NCI-H2171 treated with DMSO at 0.1 percent for 48 hours (cell line): ENCODE measurements at regions not wholly inside any gene's neighbourhood (a gene's known extent, or its start where the extent isn't known, plus 50 kb on each side); places are given as distances from the start of the nearest gene placed in this dataset.
"Not testable (repeated sequence)": the region's sequence is repeated elsewhere in the genome, so short reads cannot be mapped to it uniquely, and the experiment has no call there.

ENCODE experiments used
- DNase-seq: peaks from one replicate; lab custom pipeline; 2025; lab: John Stamatoyannopoulos, UW

GRCh38 chr18:1413323-1413675 lies 508.6 kb downstream of the ADCYAP1 start:
- DNase-seq, result no peak

- no peak for DNase-seq
Observed at GRCh38 chr18:1416074-1416473, 511.4 kb downstream of the ADCYAP1 start.

GRCh38 chr18:1421502-1421901 lies 516.8 kb downstream of the ADCYAP1 start:
- no peak for DNase-seq

GRCh38 chr18:1422634-1423033 lies 518.0 kb downstream of the ADCYAP1 start:
- no peak for DNase-seq

GRCh38 chr18:1425679-1426078 lies 521.0 kb downstream of the ADCYAP1 start:
- DNase-seq, result no peak

- no peak for DNase-seq
Observed at GRCh38 chr18:1435487-1435886, 530.8 kb downstream of the ADCYAP1 start.

- no peak for DNase-seq
Observed at GRCh38 chr18:1436199-1436598, 531.5 kb downstream of the ADCYAP1 start.

- no peak for DNase-seq
Observed at GRCh38 chr18:1438458-1438910, 533.8 kb downstream of the ADCYAP1 start.

- DNase-seq, result no peak
Observed at GRCh38 chr18:1438967-1439366, 534.3 kb downstream of the ADCYAP1 start.

- not testable (repeated sequence) for DNase-seq
Observed at GRCh38 chr18:1444062-1444461, 539.4 kb downstream of the ADCYAP1 start.

- DNase-seq, result no peak
Observed at GRCh38 chr18:1446765-1447164, 542.1 kb downstream of the ADCYAP1 start.

GRCh38 chr18:1452821-1453220 lies 548.1 kb downstream of the ADCYAP1 start:
- DNase-seq, result no peak

GRCh38 chr18:1455605-1456004 lies 550.9 kb downstream of the ADCYAP1 start:
- no peak for DNase-seq

GRCh38 chr18:1458547-1458946 lies 553.9 kb downstream of the ADCYAP1 start:
- no peak for DNase-seq

- DNase-seq, result no peak
Observed at GRCh38 chr18:1463981-1464380, 559.3 kb downstream of the ADCYAP1 start.

GRCh38 chr18:1464444-1465217 lies 560.0 kb downstream of the ADCYAP1 start:
- no peak for DNase-seq

- no peak for DNase-seq
Observed at GRCh38 chr18:1466035-1466434, 561.4 kb downstream of the ADCYAP1 start.

- no peak for DNase-seq
Observed at GRCh38 chr18:1467461-1467964, 562.8 kb downstream of the ADCYAP1 start.

- no peak for DNase-seq
Observed at GRCh38 chr18:1468550-1468949, 563.9 kb downstream of the ADCYAP1 start.

GRCh38 chr18:1475867-1476266 lies 571.2 kb downstream of the ADCYAP1 start:
- no peak for DNase-seq

GRCh38 chr18:1480309-1480708 lies 575.6 kb downstream of the ADCYAP1 start:
- DNase-seq, result no peak

GRCh38 chr18:1481577-1481976 lies 576.9 kb downstream of the ADCYAP1 start:
- DNase-seq, result no peak

GRCh38 chr18:1483385-1483784 lies 578.7 kb downstream of the ADCYAP1 start:
- no peak for DNase-seq

GRCh38 chr18:1487457-1487856 lies 582.8 kb downstream of the ADCYAP1 start:
- no peak for DNase-seq
